HG03159 (cell line): ENCODE measurements at regions not wholly inside any gene's neighbourhood (a gene's known extent, or its start where the extent isn't known, plus 50 kb on each side); places are given as distances from the start of the nearest gene placed in this dataset.
"Not testable (repeated sequence)": the region's sequence is repeated elsewhere in the genome, so short reads cannot be mapped to it uniquely, and the experiment has no call there.

ENCODE experiments used
- ATAC-seq: cut with Tn5 transposase; IDR thresholded peaks from one replicate; pipeline ENCODE4 v1.9.1; 2021; ENCODE audit warnings: mild to moderate bottlenecking, moderate library complexity; ENCODE audit not compliant: unreplicated experiment

GRCh38 chr20:4322499-4322898, 73.4 kb upstream of the ADRA1D start:
- no peak for ATAC-seq

DNA sequence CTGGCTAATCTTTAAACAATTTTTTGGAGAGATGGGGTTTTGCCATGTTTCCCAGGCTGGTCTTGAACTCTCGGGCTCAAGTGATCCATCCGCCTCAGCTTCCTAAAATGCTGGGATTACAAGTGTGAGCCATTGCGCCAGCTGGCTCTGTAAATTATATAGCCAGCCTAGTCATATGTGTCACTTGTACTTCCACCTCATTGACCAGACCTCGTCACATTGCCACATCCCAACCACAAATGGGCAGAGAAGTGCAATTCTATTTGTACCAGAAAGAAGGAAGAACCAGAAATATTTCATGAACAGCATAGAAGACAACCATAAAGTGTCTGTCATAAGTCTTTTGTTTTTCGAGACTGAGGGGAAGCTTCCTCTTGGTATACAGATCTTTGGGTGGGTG, 71.2 kb upstream of the ADRA1D start:
- ATAC-seq = no peak

DNA sequence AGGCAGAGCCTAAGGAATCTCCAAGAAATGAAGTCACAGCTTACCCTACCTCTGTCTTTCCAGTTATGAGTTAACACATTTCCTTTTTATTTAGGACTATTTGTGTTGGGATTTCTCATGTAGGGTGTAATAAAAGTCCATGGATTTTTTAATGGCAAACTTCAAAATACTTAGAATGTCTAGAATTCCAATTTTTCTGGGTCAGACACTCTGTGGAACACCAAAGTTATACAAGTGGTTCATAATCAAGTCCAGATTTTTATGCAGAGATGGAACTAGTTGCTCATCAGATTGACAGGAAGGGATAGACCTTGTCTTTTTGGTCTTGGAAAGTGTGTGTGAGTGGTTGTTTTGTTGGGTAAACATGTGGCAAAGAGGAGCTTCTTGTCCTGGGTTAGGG, 69.8 kb upstream of the ADRA1D start:
- ATAC-seq = no peak

DNA sequence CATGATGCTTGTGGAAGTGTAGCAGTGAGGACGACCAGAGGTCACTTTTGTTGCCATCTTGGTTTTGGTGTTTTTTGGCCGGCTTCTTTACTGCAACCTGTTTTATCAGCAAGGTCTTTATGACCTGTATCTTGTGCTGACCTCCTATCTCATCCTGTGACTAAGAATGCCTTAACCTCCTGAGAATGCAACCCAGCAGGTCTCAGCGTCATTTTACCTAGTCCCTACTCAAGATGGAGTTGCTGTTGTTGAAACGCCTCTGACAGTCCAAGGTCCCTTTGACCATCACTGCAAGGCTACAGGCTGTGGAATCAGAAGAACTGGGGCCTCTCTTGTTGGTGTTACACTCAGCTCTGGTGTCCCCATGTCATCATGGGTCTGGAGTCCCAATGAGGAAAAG, 61.5 kb upstream of the ADRA1D start:
- not testable (repeated sequence) for ATAC-seq

DNA sequence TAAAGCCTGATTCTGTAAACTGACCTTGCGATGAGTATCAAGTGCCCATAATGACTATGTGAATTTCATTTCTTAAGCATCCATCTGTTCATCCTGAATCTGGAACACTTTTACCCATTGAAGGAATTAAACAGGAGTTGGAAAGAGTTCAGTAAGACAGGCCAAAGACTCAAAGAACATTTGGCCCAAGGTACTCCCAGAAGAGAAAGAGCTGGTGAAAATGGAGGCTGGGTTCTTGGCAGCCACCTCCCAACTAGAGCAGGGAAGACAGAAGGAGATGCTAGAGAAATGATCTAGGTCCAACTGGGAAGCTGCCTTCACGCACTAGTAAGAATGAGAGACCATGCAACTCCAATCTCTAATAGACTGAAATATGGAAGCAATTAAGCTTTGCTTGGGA, 57.1 kb upstream of the ADRA1D start:
- ATAC-seq = no peak

GRCh38 chr20:4305091-4305490, 56.0 kb upstream of the ADRA1D start:
- no peak for ATAC-seq

GRCh38 chr20:4304601-4305000, 55.5 kb upstream of the ADRA1D start:
- ATAC-seq = no peak

DNA sequence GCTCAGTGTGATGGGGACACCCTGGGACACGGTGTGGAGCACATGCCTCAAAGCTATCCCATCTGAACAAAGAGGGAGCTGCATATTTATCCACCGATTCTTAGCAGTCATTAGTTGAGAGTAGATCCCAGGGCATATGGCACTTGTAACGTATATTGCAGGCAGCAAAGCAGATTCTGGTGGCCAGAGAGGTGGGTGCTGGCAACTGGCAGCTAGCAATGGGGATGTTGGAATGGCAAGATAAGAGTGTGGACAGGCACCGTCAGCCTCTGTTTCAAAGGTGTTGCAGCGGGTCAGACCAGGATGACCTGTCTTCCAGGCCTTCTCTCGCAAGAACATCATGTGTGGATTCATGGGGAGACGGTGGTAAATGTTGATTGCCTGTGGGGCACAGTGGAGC, 54.0 kb upstream of the ADRA1D start:
- no peak for ATAC-seq

DNA sequence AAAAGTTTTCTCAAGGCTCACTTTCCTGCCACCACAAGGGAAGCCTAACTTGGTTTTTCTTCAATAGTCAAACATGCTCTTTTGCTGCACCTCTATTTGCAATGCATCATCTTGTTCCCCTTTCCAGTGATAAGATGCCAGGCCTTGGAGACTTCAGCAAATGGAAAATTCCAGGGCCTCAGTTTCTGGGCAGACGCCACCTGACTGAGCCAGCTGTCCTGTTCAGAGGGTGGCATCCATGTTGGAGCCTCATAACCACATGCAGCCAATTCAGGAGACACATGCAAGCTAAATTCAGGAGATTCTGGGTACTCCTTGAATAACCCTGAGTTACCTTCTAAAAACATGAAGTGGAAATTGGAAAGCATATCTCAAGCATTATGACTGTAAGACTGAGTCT, 51.8 kb upstream of the ADRA1D start:
- ATAC-seq = no peak

DNA sequence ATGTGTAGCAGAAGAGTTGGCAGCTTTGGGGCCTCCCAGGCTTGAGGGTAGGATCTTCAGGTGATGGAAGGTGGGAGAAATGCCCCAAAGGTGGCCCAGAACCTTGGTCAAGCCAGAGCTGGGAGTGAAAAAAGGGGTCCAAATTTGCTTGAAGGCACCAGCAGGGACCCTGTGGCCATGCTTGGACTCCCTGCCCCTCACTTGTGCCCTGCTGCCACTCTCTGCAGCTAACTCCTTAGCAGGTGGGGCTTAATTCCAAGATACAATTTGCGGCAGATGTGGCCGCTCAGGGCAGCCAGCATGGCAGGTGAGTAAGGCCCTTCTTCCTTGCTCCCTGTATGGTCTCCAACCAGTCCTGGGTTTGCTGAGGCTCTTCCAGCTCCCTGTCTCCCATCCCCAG, 51.3 kb upstream of the ADRA1D start:
- ATAC-seq = no peak

- ATAC-seq = no peak
These were observed 50.7 kb upstream of the ADRA1D start for GRCh38 chr20:4299773-4300172.

- no peak for ATAC-seq
These were observed 50.1 kb upstream of the ADRA1D start for GRCh38 chr20:4299216-4299615.
